ENCODE measurements at regions not wholly inside any gene's neighbourhood (a gene's known extent, or its start where the extent isn't known, plus 50 kb on each side); places are given as distances from the start of the nearest gene placed in this dataset.

- no peak overlapping the region for H3K27ac ChIP-seq (ENCODE audit: low read length)
- no peak overlapping the region for H2AFZ ChIP-seq (ENCODE audit: low read length)
- H3K36me3 ChIP-seq (replicated peaks; ENCODE audit: insufficient read depth, low read length) = no peaks in the 10 kb centered on the region
- H3K9ac ChIP-seq (ENCODE audit: low read length) = no peak overlapping the region
- no peak overlapping the region for H3K4me3 ChIP-seq (ENCODE audit: low read length)
- peaks cover 46% of the 10 kb centered on the region; the same call in 1 of the 2 replicates for H3K27me3 ChIP-seq (replicated peaks; ENCODE audit: insufficient read depth, low read length)
- no peak for TF ChIP-seq EZH2 (optimal IDR thresholded peaks at IDR 0.05; ENCODE audit: low read depth, low read length)
- no peak for TF ChIP-seq EZH2phosphoT487 (IDR thresholded peaks at IDR 0.05; ENCODE audit: low read length)
- TF ChIP-seq, protein P1, sequence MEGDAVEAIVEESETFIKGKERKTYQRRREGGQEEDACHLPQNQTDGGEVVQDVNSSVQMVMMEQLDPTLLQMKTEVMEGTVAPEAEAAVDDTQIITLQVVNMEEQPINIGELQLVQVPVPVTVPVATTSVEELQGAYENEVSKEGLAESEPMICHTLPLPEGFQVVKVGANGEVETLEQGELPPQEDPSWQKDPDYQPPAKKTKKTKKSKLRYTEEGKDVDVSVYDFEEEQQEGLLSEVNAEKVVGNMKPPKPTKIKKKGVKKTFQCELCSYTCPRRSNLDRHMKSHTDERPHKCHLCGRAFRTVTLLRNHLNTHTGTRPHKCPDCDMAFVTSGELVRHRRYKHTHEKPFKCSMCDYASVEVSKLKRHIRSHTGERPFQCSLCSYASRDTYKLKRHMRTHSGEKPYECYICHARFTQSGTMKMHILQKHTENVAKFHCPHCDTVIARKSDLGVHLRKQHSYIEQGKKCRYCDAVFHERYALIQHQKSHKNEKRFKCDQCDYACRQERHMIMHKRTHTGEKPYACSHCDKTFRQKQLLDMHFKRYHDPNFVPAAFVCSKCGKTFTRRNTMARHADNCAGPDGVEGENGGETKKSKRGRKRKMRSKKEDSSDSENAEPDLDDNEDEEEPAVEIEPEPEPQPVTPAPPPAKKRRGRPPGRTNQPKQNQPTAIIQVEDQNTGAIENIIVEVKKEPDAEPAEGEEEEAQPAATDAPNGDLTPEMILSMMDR (IDR thresholded peaks at IDR 0.05; ENCODE audit: low read length) = no peak
- H3K9me2 ChIP-seq (replicated peaks; ENCODE audit: insufficient read depth, low read length) = no peaks in the 10 kb centered on the region
- no peaks in the 10 kb centered on the region for H3K4me1 ChIP-seq (ENCODE audit: low read length)
- DNase-seq = no peak
- H3K79me2 ChIP-seq (ENCODE audit: low read length) = no peaks in the 10 kb centered on the region
- no peaks in the 10 kb centered on the region for H3K9me3 ChIP-seq (replicated peaks; ENCODE audit: insufficient read depth, low read length)
- no peak overlapping the region for H3K4me2 ChIP-seq (ENCODE audit: low read depth, low read length)
- H4K20me1 ChIP-seq (ENCODE audit: insufficient read depth, low read length) = no peaks in the 10 kb centered on the region
- H3F3A ChIP-seq (ENCODE audit: insufficient read depth, low read length) = no peaks in the 10 kb centered on the region
These were observed 398.9 kb upstream of the ZNF507 start for GRCh38 chr19:31946491-31946890.

- H3K36me3 ChIP-seq (replicated peaks; ENCODE audit: insufficient read depth, low read length) = no peaks in the 10 kb centered on the region
- no peaks in the 10 kb centered on the region for H3K4me1 ChIP-seq (ENCODE audit: low read length)
- peaks cover 40% of the 10 kb centered on the region; the same call in 1 of the 2 replicates for H3K27me3 ChIP-seq (replicated peaks; ENCODE audit: insufficient read depth, low read length)
- TF ChIP-seq EZH2 (optimal IDR thresholded peaks at IDR 0.05; ENCODE audit: low read depth, low read length) (no peak), EZH2phosphoT487 (IDR thresholded peaks at IDR 0.05; ENCODE audit: low read length) (no peak)
- TF ChIP-seq, protein P1 (IDR thresholded peaks at IDR 0.05; ENCODE audit: low read length) = no peak
- no peak overlapping the region for H3K4me2 ChIP-seq (ENCODE audit: low read depth, low read length)
- H3F3A ChIP-seq (ENCODE audit: insufficient read depth, low read length) = no peaks in the 10 kb centered on the region
- DNase-seq = no peak
- H3K79me2 ChIP-seq (ENCODE audit: low read length) = no peaks in the 10 kb centered on the region
- H3K9me2 ChIP-seq (replicated peaks; ENCODE audit: insufficient read depth, low read length) = no peaks in the 10 kb centered on the region
- no peaks in the 10 kb centered on the region for H3K9me3 ChIP-seq (replicated peaks; ENCODE audit: insufficient read depth, low read length)
- no peak overlapping the region for H3K4me3 ChIP-seq (ENCODE audit: low read length)
- H3K27ac ChIP-seq (ENCODE audit: low read length) = no peak overlapping the region
- no peaks in the 10 kb centered on the region for H4K20me1 ChIP-seq (ENCODE audit: insufficient read depth, low read length)
- H2AFZ ChIP-seq (ENCODE audit: low read length) = no peak overlapping the region
- H3K9ac ChIP-seq (ENCODE audit: low read length) = no peak overlapping the region
These were observed 397.8 kb upstream of the ZNF507 start for GRCh38 chr19:31947436-31948115.

GRCh38 chr19:31952693-31953092, 392.7 kb upstream of the ZNF507 start:
- H3K4me2 ChIP-seq (ENCODE audit: low read depth, low read length) = no peak overlapping the region
- no peak for DNase-seq
- TF ChIP-seq EZH2phosphoT487 (IDR thresholded peaks at IDR 0.05; ENCODE audit: low read length) (no peak), EZH2 (optimal IDR thresholded peaks at IDR 0.05; ENCODE audit: low read depth, low read length) (no peak)
- TF ChIP-seq, protein P1 (IDR thresholded peaks at IDR 0.05; ENCODE audit: low read length) = no peak
- H3K9me3 ChIP-seq (replicated peaks; ENCODE audit: insufficient read depth, low read length) = no peaks in the 10 kb centered on the region
- no peak overlapping the region for H3K9ac ChIP-seq (ENCODE audit: low read length)
- H3K79me2 ChIP-seq (ENCODE audit: low read length) = no peaks in the 10 kb centered on the region
- H3K27ac ChIP-seq (ENCODE audit: low read length) = no peak overlapping the region
- no peaks in the 10 kb centered on the region for H4K20me1 ChIP-seq (ENCODE audit: insufficient read depth, low read length)
- no peaks in the 10 kb centered on the region for H3K36me3 ChIP-seq (replicated peaks; ENCODE audit: insufficient read depth, low read length)
- H3K4me3 ChIP-seq (ENCODE audit: low read length) = no peak overlapping the region
- no peaks in the 10 kb centered on the region for H3K4me1 ChIP-seq (ENCODE audit: low read length)
- H3F3A ChIP-seq (ENCODE audit: insufficient read depth, low read length) = no peaks in the 10 kb centered on the region
- peaks cover 17% of the 10 kb centered on the region; the same call in 1 of the 2 replicates for H3K27me3 ChIP-seq (replicated peaks; ENCODE audit: insufficient read depth, low read length)
- H2AFZ ChIP-seq (ENCODE audit: low read length) = no peak overlapping the region
- no peaks in the 10 kb centered on the region for H3K9me2 ChIP-seq (replicated peaks; ENCODE audit: insufficient read depth, low read length)

Data from MM.1S (cell line).